AG09309 (cell line): ENCODE measurements at regions not wholly inside any gene's neighbourhood (a gene's known extent, or its start where the extent isn't known, plus 50 kb on each side); places are given as distances from the start of the nearest gene placed in this dataset.
A peak's percentile ranks its signal among the peaks of the same experiment; 100 is the strongest.

Experiments
- DNase-seq: peaks from one replicate; pipeline ENCODE4 v3.0.0-alpha.2; 2010; ENCODE audit warnings: low read depth
- H3K4me3 ChIP-seq: 2 replicates; pipeline ENCODE4 v1.5.1; 2011; ENCODE audit warnings: mild to moderate bottlenecking, low read depth, low read length, moderate library complexity; ENCODE audit not compliant: control insufficient read depth
- CTCF ChIP-seq: IDR thresholded peaks from 2 replicates; pipeline ENCODE4 v1.5.1; 2011; ENCODE audit warnings: mild to moderate bottlenecking, low read depth, low read length, inconsistent platforms; ENCODE audit not compliant: insufficient read depth, control insufficient read depth; ENCODE audit errors: missing control alignments

GRCh38 chr9:79056041-79056440 lies 515.7 kb upstream of the TLE4 start:
- H3K4me3 ChIP-seq = no peak overlapping the region
- no peak for DNase-seq
- TF ChIP-seq CTCF = no peak

GRCh38 chr9:79057576-79057975 lies 514.2 kb upstream of the TLE4 start:
- peak; percentile 11 for DNase-seq
- H3K4me3 ChIP-seq = no peak overlapping the region
- no peak for TF ChIP-seq CTCF

GRCh38 chr9:79060766-79061165 lies 511.0 kb upstream of the TLE4 start:
- H3K4me3 ChIP-seq = no peak overlapping the region
- no peak for DNase-seq
- no peak for TF ChIP-seq CTCF

- no peak for DNase-seq
- no peak for TF ChIP-seq CTCF
Measured at GRCh38 chr9:79061752-79062616, 509.8 kb upstream of the TLE4 start.

DNA sequence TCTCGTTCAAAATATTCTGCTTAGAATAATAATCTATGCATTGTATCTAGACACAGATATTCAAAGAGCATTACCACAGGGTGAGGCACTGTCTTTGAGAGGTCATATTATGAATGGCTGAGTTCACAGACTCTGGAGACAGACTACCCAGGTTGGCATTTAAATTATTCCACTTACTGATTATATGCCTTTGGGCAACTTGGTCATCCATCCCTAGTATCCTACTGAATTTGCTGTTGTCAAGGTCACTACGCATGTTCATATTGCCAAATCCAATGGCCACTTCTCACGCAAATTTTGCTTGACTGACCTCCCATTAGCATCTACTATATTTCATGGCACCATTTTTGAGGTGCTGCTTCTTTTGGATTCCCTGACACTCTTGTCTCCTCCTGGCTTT lies 498.6 kb upstream of the TLE4 start:
- no peak for TF ChIP-seq CTCF

More at GRCh38 chr9:79061752-79062616, 509.8 kb upstream of the TLE4 start:
- H3K4me3 ChIP-seq = no peak overlapping the region

GRCh38 chr9:79080536-79080935 lies 491.2 kb upstream of the TLE4 start:
- H3K4me3 ChIP-seq = no peak overlapping the region
- no peak for TF ChIP-seq CTCF
- no peak for DNase-seq

More for the DNA sequence above, 498.6 kb upstream of the TLE4 start:
- no peak overlapping the region for H3K4me3 ChIP-seq
- no peak for DNase-seq
